ENCODE measurements at regions not wholly inside any gene's neighbourhood (a gene's known extent, or its start where the extent isn't known, plus 50 kb on each side); places are given as distances from the start of the nearest gene placed in this dataset.

DNA sequence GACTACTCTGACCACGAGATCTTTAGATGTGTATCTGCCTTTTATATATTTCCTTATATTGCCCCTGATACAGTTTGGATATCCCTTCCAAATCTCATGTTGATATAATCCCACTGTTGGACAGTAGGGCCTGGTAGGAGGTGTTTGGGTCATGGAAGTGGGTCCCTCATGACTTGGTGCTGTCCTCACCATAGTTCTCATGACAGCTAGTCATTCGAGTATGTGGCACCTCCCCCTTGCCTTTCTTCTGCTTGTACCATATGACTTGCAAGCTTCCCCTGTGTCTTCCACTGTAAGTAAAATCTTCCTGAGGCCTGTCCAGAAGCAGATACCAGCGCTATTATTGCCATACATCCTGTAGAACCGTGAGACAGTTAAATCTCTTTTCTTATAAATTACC lies 145.3 kb downstream of the ZNF518B start (continued):
- TF ChIP-seq LCORL (IDR thresholded peaks at IDR 0.05) (no peak), LCORL (CRISPR knock-in tag; IDR thresholded peaks at IDR 0.05) (no peak), ZNF253 (CRISPR knock-in tag; IDR thresholded peaks at IDR 0.05; ENCODE audit: borderline replicate concordance) (no peak), MTA3 (CRISPR knock-in tag; IDR thresholded peaks at IDR 0.05) (no peak)

DNA sequence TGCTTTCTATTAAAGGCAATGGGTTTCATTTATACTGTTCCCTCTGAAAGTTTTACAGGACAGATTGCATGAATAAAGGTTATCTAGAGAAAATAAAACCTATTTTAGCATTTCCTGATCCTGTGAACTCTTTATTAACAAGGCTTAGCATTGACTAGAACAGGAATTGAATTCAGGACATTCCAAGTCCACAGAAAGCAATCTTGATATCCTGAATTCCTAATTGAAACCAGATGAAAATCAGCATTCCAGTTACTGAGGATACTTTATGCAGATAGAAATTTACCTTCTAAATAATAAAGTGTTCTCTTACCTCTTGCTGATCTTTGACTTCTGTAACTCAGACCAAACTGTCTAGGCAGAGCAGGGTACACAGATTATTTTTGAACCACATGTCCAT lies 151.4 kb downstream of the ZNF518B start:
- H3K27ac ChIP-seq (ENCODE audit: extremely low read length, insufficient read depth, low read length) = no peak overlapping the region
- DNase-seq (ENCODE audit: low spot score) = no peak
- no peak overlapping the region for H2AFZ ChIP-seq (ENCODE audit: low read length)
- in situ Hi-C loops (cut with HindIII; ENCODE audit: extremely low pct_ligation_motif_present, low pct_unique_long_range_greater_than_20kb) = no loop called here
- intact Hi-C loops (cut with micrococcal nuclease; ENCODE audit: unreplicated experiment) = no loop called here
- no peak overlapping the region for H3K4me2 ChIP-seq (ENCODE audit: low read depth, low read length)
- no peak overlapping the region for H3K9ac ChIP-seq (ENCODE audit: insufficient read depth, low read depth, low read length)
- no peaks in the 10 kb centered on the region for H4K20me1 ChIP-seq (ENCODE audit: insufficient read depth, low read length)
- H3K27me3 ChIP-seq (ENCODE audit: control insufficient read depth in 1 of 2, insufficient read depth in 2 of 2, low read length in 2 of 2) = 0 out of 5 replicates have a peak, but pooled peaks cover 0 to 2% of the 10 kb centered on the region in 2 experiments
- no peaks in the 10 kb centered on the region for H3K79me2 ChIP-seq (ENCODE audit: insufficient read depth, low read length)
- no TSS peak for BruUV-seq (replicated peaks)
- no peaks in the 10 kb centered on the region for H3K4me1 ChIP-seq (ENCODE audit: insufficient read depth, low read length)
- no peak for TF ChIP-seq SRSF1 (optimal IDR thresholded peaks at IDR 0.05; ENCODE audit: low read depth, low read length)
- no peak for TF ChIP-seq ZNF879 (CRISPR knock-in tag; IDR thresholded peaks at IDR 0.05)
- no peak for TF ChIP-seq POLR2G (IDR thresholded peaks at IDR 0.05; ENCODE audit: low read depth, low read length)
- no peak for TF ChIP-seq ZSCAN22 (CRISPR knock-in tag; IDR thresholded peaks at IDR 0.05)
- TF ChIP-seq ZNF891 (CRISPR knock-in tag; IDR thresholded peaks at IDR 0.05) = no peak
- TF ChIP-seq HDAC6 (IDR thresholded peaks at IDR 0.05; ENCODE audit: low read depth, low read length) = no peak
- TF ChIP-seq ZFP41 (CRISPR knock-in tag; IDR thresholded peaks at IDR 0.05; ENCODE audit: borderline replicate concordance) = no peak
- TF ChIP-seq ZNF230 (CRISPR knock-in tag; IDR thresholded peaks at IDR 0.05) = no peak
- TF ChIP-seq SP4 (CRISPR knock-in tag; IDR thresholded peaks at IDR 0.05) = no peak
- no peak for TF ChIP-seq ARNT (IDR thresholded peaks at IDR 0.05)
- TF ChIP-seq ZNF709 (CRISPR knock-in tag; IDR thresholded peaks at IDR 0.05) = no peak
- no peak for TF ChIP-seq FOXC1 (CRISPR knock-in tag; IDR thresholded peaks at IDR 0.05; ENCODE audit: borderline replicate concordance)
- no peak for TF ChIP-seq PLRG1 (conservative IDR thresholded peaks at IDR 0.05)
- TF ChIP-seq, protein P1, sequence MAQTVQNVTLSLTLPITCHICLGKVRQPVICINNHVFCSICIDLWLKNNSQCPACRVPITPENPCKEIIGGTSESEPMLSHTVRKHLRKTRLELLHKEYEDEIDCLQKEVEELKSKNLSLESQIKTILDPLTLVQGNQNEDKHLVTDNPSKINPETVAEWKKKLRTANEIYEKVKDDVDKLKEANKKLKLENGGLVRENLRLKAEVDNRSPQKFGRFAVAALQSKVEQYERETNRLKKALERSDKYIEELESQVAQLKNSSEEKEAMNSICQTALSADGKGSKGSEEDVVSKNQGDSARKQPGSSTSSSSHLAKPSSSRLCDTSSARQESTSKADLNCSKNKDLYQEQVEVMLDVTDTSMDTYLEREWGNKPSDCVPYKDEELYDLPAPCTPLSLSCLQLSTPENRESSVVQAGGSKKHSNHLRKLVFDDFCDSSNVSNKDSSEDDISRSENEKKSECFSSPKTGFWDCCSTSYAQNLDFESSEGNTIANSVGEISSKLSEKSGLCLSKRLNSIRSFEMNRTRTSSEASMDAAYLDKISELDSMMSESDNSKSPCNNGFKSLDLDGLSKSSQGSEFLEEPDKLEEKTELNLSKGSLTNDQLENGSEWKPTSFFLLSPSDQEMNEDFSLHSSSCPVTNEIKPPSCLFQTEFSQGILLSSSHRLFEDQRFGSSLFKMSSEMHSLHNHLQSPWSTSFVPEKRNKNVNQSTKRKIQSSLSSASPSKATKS (CRISPR knock-in tag; IDR thresholded peaks at IDR 0.05) = no peak
- TF ChIP-seq PAWR (CRISPR knock-in tag; IDR thresholded peaks at IDR 0.05; ENCODE audit: borderline replicate concordance) = no peak
- no peak for ATAC-seq
- no peak for FAIRE-seq
- H3K9me3 ChIP-seq (ENCODE audit: low read length) = no peaks in the 10 kb centered on the region
- CTCF ChIA-PET (ENCODE audit: low intra/inter-chr PET ratio, low total read pairs) = no interaction called here
- H3K36me3 ChIP-seq (replicated peaks in 1 of 2; ENCODE audit: control insufficient read depth in 1 of 2, insufficient read depth in 2 of 2, low read length in 2 of 2) = no peaks in the 10 kb centered on the region
- POLR2A ChIA-PET = no interaction called here
- H3K4me3 ChIP-seq (replicated peaks in 1 of 3; ENCODE audit: insufficient read depth in 1 of 3, low read depth in 2 of 3, low read length in 3 of 3) = no peak overlapping the region
